ENCODE measurements at regions not wholly inside any gene's neighbourhood (a gene's known extent, or its start where the extent isn't known, plus 50 kb on each side); places are given as distances from the start of the nearest gene placed in this dataset.

DNA sequence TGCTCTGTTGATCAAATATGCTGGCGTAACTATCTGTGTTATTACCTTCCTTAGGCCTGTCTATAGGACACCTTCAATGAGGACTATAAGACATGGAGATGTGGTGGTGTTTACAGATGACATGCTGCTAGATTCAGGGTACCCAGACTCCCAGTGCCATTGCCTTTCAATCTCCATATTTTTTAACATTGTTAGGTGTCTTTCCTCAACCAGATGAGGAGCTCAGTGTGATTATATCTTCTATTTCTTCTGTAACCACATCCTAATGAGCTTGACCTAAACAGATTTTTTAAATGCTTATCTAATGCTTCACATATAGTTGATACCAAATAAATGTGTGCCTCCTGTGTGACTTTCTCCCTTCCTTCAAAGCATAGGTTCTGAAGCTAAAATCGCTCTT lies 730.1 kb upstream of the NR2F2 start:
- Histone ChIP-seq H3K9ac (ENCODE audit: low read length) (no peak overlapping the region), H3K27me3 (ENCODE audit: control insufficient read depth in 1 of 2, insufficient read depth in 2 of 2, low read length in 2 of 2) (no peaks in the 10 kb centered on the region), H3K36me3 (ENCODE audit: insufficient read depth, low read length) (no peaks in the 10 kb centered on the region), H3K4me3 (ENCODE audit: low read depth in 1 of 2, low read length in 2 of 2) (no peak overlapping the region), H3K4me1 (ENCODE audit: insufficient read depth, low read length) (peaks cover 14% of the 10 kb centered on the region), H3K9me3 (ENCODE audit: low read length) (no peaks in the 10 kb centered on the region), H3K27ac (ENCODE audit: low read depth, low read length) (no peak overlapping the region)

DNA sequence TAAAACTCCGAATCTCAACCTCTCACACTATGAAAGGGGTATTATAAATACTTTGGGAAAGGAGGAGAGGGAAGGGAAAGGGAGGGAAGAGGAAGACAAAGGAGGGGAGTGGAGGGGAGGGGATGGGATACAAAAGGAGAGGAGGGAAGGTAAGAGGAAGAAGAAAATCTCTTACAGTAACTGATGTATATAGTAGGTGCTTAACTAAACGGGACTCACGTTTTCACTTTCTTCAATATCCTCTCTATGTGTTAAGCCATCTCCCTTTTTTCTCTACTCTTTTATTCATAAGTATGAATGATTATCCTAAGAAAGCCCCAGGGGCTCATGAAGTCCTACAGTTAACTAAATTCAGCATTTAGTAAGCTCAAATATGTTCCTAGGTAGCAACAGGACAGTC lies 729.6 kb upstream of the NR2F2 start:
- no peak overlapping the region for H3K9ac ChIP-seq (ENCODE audit: low read length)
- no peak overlapping the region for H3K4me3 ChIP-seq (ENCODE audit: low read depth in 1 of 2, low read length in 2 of 2)
- no peaks in the 10 kb centered on the region for H3K9me3 ChIP-seq (ENCODE audit: low read length)
- H3K4me1 ChIP-seq (ENCODE audit: insufficient read depth, low read length) = peaks cover 14% of the 10 kb centered on the region
- H3K27me3 ChIP-seq (ENCODE audit: control insufficient read depth in 1 of 2, insufficient read depth in 2 of 2, low read length in 2 of 2) = no peaks in the 10 kb centered on the region
- no peak overlapping the region for H3K27ac ChIP-seq (ENCODE audit: low read depth, low read length)
- no peaks in the 10 kb centered on the region for H3K36me3 ChIP-seq (ENCODE audit: insufficient read depth, low read length)

- H3K9ac ChIP-seq (ENCODE audit: low read length) = no peak overlapping the region
Measured at GRCh38 chr15:95601525-95601924, 729.0 kb upstream of the NR2F2 start.

GRCh38 chr15:95603802-95604201 lies 726.7 kb upstream of the NR2F2 start:
- Histone ChIP-seq H3K9ac (ENCODE audit: low read length) (no peak overlapping the region), H3K36me3 (ENCODE audit: insufficient read depth, low read length) (no peaks in the 10 kb centered on the region), H3K4me3 (ENCODE audit: low read depth in 1 of 2, low read length in 2 of 2) (no peak overlapping the region), H3K4me1 (ENCODE audit: insufficient read depth, low read length) (peaks cover 7% of the 10 kb centered on the region), H3K9me3 (ENCODE audit: low read length) (no peaks in the 10 kb centered on the region), H3K27me3 (ENCODE audit: control insufficient read depth in 1 of 2, insufficient read depth in 2 of 2, low read length in 2 of 2) (no peaks in the 10 kb centered on the region), H3K27ac (ENCODE audit: low read depth, low read length) (no peak overlapping the region)

More at GRCh38 chr15:95601525-95601924, 729.0 kb upstream of the NR2F2 start:
- Histone ChIP-seq H3K9me3 (ENCODE audit: low read length) (no peaks in the 10 kb centered on the region), H3K4me1 (ENCODE audit: insufficient read depth, low read length) (peaks cover 14% of the 10 kb centered on the region), H3K4me3 (ENCODE audit: low read depth in 1 of 2, low read length in 2 of 2) (no peak overlapping the region), H3K36me3 (ENCODE audit: insufficient read depth, low read length) (no peaks in the 10 kb centered on the region), H3K27ac (ENCODE audit: low read depth, low read length) (no peak overlapping the region), H3K27me3 (ENCODE audit: control insufficient read depth in 1 of 2, insufficient read depth in 2 of 2, low read length in 2 of 2) (no peaks in the 10 kb centered on the region)

GRCh38 chr15:95604634-95605036 lies 725.9 kb upstream of the NR2F2 start:
- Histone ChIP-seq H3K4me1 (ENCODE audit: insufficient read depth, low read length) (peaks cover 7% of the 10 kb centered on the region), H3K9ac (ENCODE audit: low read length) (no peak overlapping the region), H3K9me3 (ENCODE audit: low read length) (no peaks in the 10 kb centered on the region), H3K36me3 (ENCODE audit: insufficient read depth, low read length) (no peaks in the 10 kb centered on the region), H3K27ac (ENCODE audit: low read depth, low read length) (no peak overlapping the region), H3K4me3 (ENCODE audit: low read depth in 1 of 2, low read length in 2 of 2) (no peak overlapping the region), H3K27me3 (ENCODE audit: control insufficient read depth in 1 of 2, insufficient read depth in 2 of 2, low read length in 2 of 2) (no peaks in the 10 kb centered on the region)

GRCh38 chr15:95605098-95605497 lies 725.4 kb upstream of the NR2F2 start:
- no peaks in the 10 kb centered on the region for H3K36me3 ChIP-seq (ENCODE audit: insufficient read depth, low read length)
- no peak overlapping the region for H3K27ac ChIP-seq (ENCODE audit: low read depth, low read length)
- H3K9me3 ChIP-seq (ENCODE audit: low read length) = no peaks in the 10 kb centered on the region
- H3K4me1 ChIP-seq (ENCODE audit: insufficient read depth, low read length) = peaks cover 7% of the 10 kb centered on the region
- no peaks in the 10 kb centered on the region for H3K27me3 ChIP-seq (ENCODE audit: control insufficient read depth in 1 of 2, insufficient read depth in 2 of 2, low read length in 2 of 2)
- no peak overlapping the region for H3K9ac ChIP-seq (ENCODE audit: low read length)
- H3K4me3 ChIP-seq (ENCODE audit: low read depth in 1 of 2, low read length in 2 of 2) = no peak overlapping the region

DNA sequence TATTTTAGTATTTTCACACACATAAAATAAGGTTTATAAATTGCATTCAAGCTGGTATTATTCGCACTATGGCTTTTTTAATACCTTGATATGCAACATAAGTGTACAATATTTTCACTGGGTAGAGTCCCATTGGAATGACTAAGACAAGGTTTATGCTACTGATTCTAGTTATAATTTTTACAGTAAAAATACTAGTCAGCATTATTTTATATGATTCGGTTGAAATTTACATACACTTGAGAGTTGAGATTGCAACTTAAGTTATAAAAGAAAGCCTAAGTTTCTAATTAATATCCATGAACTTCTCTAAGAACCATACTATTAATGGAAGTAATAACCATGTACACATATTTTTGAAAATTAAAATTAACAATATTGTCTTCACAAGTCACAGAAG lies 723.9 kb upstream of the NR2F2 start:
- H3K27ac ChIP-seq (ENCODE audit: low read depth, low read length) = no peak overlapping the region
- peaks cover 7% of the 10 kb centered on the region for H3K4me1 ChIP-seq (ENCODE audit: insufficient read depth, low read length)
- H3K9ac ChIP-seq (ENCODE audit: low read length) = no peak overlapping the region
- H3K36me3 ChIP-seq (ENCODE audit: insufficient read depth, low read length) = no peaks in the 10 kb centered on the region
- H3K27me3 ChIP-seq (ENCODE audit: control insufficient read depth in 1 of 2, insufficient read depth in 2 of 2, low read length in 2 of 2) = no peaks in the 10 kb centered on the region
- no peaks in the 10 kb centered on the region for H3K9me3 ChIP-seq (ENCODE audit: low read length)
- H3K4me3 ChIP-seq (ENCODE audit: low read depth in 1 of 2, low read length in 2 of 2) = no peak overlapping the region

- Histone ChIP-seq H3K4me1 (ENCODE audit: insufficient read depth, low read length) (peaks cover 7% of the 10 kb centered on the region), H3K9me3 (ENCODE audit: low read length) (no peaks in the 10 kb centered on the region), H3K9ac (ENCODE audit: low read length) (no peak overlapping the region), H3K27me3 (ENCODE audit: control insufficient read depth in 1 of 2, insufficient read depth in 2 of 2, low read length in 2 of 2) (no peaks in the 10 kb centered on the region), H3K36me3 (ENCODE audit: insufficient read depth, low read length) (no peaks in the 10 kb centered on the region), H3K4me3 (ENCODE audit: low read depth in 1 of 2, low read length in 2 of 2) (no peak overlapping the region), H3K27ac (ENCODE audit: low read depth, low read length) (no peak overlapping the region)
Measured at GRCh38 chr15:95608371-95608770, 722.1 kb upstream of the NR2F2 start.

DNA sequence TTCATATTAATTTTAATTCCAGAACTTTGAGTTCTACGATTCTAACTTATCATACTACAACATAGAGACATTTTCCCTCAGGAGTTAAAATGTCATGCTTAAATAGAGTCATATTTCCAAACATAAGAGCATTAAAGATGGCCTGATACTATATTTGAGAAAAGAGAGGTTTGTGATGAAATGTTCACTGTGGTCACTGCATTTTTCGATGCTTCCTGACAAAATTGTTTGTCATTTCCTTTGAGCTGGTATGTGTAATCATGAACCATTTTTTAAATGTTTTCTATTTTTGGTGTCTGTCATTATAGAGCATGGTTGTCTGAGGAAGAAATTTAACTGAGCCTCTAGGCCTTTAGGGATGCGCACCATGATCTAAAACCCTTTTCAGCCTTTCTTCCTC lies 721.4 kb upstream of the NR2F2 start:
- Histone ChIP-seq H3K9ac (ENCODE audit: low read length) (no peak overlapping the region), H3K9me3 (ENCODE audit: low read length) (no peaks in the 10 kb centered on the region), H3K36me3 (ENCODE audit: insufficient read depth, low read length) (no peaks in the 10 kb centered on the region), H3K4me3 (ENCODE audit: low read depth in 1 of 2, low read length in 2 of 2) (no peak overlapping the region), H3K4me1 (ENCODE audit: insufficient read depth, low read length) (peaks cover 7% of the 10 kb centered on the region), H3K27me3 (ENCODE audit: control insufficient read depth in 1 of 2, insufficient read depth in 2 of 2, low read length in 2 of 2) (no peaks in the 10 kb centered on the region), H3K27ac (ENCODE audit: low read depth, low read length) (no peak overlapping the region)

DNA sequence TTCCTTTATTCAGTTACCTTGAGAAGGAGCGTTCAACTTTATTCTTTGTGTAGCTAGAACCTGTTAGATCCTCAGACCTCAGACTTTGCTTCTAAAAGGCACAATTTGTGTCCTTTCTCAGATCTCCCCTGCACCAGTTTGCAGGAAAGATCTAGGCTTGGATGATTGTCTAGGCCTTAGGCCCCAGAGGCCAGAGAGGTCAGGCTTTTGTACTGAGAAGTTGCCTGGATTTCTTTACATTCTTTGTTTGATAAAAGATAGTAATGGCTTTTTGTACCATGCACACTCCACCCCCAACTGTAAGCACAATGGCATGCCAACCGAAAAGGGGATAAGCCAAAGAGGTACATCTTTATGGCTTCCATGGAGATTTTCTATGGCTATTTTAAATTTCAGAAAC lies 719.6 kb upstream of the NR2F2 start:
- no peak overlapping the region for H3K4me3 ChIP-seq (ENCODE audit: low read depth in 1 of 2, low read length in 2 of 2)
- H3K27me3 ChIP-seq (ENCODE audit: control insufficient read depth in 1 of 2, insufficient read depth in 2 of 2, low read length in 2 of 2) = no peaks in the 10 kb centered on the region
- no peaks in the 10 kb centered on the region for H3K9me3 ChIP-seq (ENCODE audit: low read length)
- H3K36me3 ChIP-seq (ENCODE audit: insufficient read depth, low read length) = no peaks in the 10 kb centered on the region
- H3K27ac ChIP-seq (ENCODE audit: low read depth, low read length) = no peak overlapping the region
- H3K9ac ChIP-seq (ENCODE audit: low read length) = no peak overlapping the region
- H3K4me1 ChIP-seq (ENCODE audit: insufficient read depth, low read length) = peaks cover 6% of the 10 kb centered on the region

DNA sequence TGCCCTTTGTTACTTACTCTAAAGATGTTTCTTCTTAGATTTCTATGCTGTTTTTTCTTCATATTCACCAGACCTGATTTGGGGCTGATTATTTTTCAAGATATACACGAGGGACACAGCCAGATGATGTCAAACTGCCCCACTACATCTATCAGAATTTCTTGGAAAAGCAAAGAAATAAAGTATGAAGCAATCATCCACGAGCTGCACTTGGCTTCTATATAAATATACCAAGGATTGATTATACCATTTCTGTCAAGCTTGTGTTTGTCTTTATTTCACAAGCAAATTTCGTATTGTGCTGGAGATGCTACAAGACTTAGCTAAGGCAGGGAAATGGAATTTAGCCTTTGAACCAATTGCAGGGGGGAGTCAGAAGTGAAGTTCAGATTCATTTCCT lies 715.1 kb upstream of the NR2F2 start:
- no peak overlapping the region for H3K4me3 ChIP-seq (ENCODE audit: low read depth in 1 of 2, low read length in 2 of 2)

DNA sequence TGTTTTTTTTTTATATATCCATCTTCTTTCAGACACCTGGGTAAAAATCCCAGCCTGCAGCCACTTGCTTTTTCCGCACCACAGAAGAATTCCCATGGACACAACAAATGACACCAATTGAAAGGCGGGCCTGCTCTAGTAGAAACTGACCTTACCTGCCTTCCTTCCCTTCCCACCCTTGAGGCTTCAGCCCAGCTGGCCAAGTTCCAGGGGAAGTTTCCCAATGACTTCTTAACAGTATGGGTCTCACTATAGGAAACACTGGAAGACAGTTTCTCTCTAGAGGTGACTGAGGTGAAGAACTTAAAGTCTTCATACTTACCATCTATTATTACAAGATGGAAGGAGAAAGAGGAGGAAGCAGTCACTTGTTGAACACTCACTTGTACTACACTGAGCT lies 714.2 kb upstream of the NR2F2 start:
- H3K4me1 ChIP-seq (ENCODE audit: insufficient read depth, low read length) = peaks cover 10% of the 10 kb centered on the region
- no peaks in the 10 kb centered on the region for H3K27me3 ChIP-seq (ENCODE audit: control insufficient read depth in 1 of 2, insufficient read depth in 2 of 2, low read length in 2 of 2)
- no peak overlapping the region for H3K4me3 ChIP-seq (ENCODE audit: low read depth in 1 of 2, low read length in 2 of 2)
- H3K36me3 ChIP-seq (ENCODE audit: insufficient read depth, low read length) = no peaks in the 10 kb centered on the region
- H3K9ac ChIP-seq (ENCODE audit: low read length) = no peak overlapping the region
- no peak overlapping the region for H3K27ac ChIP-seq (ENCODE audit: low read depth, low read length)
- no peaks in the 10 kb centered on the region for H3K9me3 ChIP-seq (ENCODE audit: low read length)

More for the DNA sequence above, 715.1 kb upstream of the NR2F2 start:
- Histone ChIP-seq H3K36me3 (ENCODE audit: insufficient read depth, low read length) (no peaks in the 10 kb centered on the region), H3K27ac (ENCODE audit: low read depth, low read length) (no peak overlapping the region), H3K9ac (ENCODE audit: low read length) (no peak overlapping the region), H3K9me3 (ENCODE audit: low read length) (no peaks in the 10 kb centered on the region), H3K27me3 (ENCODE audit: control insufficient read depth in 1 of 2, insufficient read depth in 2 of 2, low read length in 2 of 2) (no peaks in the 10 kb centered on the region), H3K4me1 (ENCODE audit: insufficient read depth, low read length) (peaks cover 6% of the 10 kb centered on the region)

Measured in muscle layer of colon (tissue), 2 donors.